HL-60 (cell line): ENCODE measurements at regions not wholly inside any gene's neighbourhood (a gene's known extent, or its start where the extent isn't known, plus 50 kb on each side); places are given as distances from the start of the nearest gene placed in this dataset.

Experiments
- CTCF ChIP-seq: IDR thresholded peaks from one replicate; pipeline ENCODE4 v1.5.1; 2011; ENCODE audit warnings: low read length, control low read depth, inconsistent platforms; ENCODE audit not compliant: insufficient read depth
- GABPA ChIP-seq: IDR thresholded peaks from 2 replicates; pipeline ENCODE4 v1.6.1; 2012; ENCODE audit warnings: low read depth
- POLR2AphosphoS5 ChIP-seq: IDR thresholded peaks from 2 replicates; pipeline ENCODE4 v1.6.1; 2012; ENCODE audit warnings: low read depth

DNA sequence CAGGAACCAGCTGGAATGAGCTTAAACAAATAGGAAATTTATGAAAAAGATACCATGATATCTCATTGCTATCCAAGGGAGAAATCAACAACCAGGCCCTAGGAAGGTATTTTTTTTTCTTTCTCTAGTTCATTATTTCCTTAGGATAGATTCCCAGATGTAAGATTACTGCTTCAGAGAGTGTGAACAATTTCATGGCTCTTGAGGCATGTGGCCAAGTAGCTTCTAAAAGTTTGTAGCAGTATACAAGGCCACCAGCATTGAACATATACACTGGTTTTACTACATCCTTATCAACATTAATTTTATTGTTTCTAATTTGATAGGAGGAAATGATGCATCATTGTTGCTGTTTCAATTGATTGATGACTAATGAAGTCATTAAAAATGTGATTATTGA, 201.2 kb downstream of the SREK1 start:
- no peak for TF ChIP-seq CTCF
- no peak for TF ChIP-seq POLR2AphosphoS5
- no peak for TF ChIP-seq GABPA
